ENCODE measurements at regions not wholly inside any gene's neighbourhood (a gene's known extent, or its start where the extent isn't known, plus 50 kb on each side); places are given as distances from the start of the nearest gene placed in this dataset.
A peak's percentile ranks its signal among the peaks of the same experiment; 100 is the strongest.

GRCh38 chr1:30290581-30290980, 432.8 kb downstream of the MATN1 start:
- Mint-ChIP-seq H3K27me3 (peaks cover 28 to 39% of the 10 kb centered on the region in 2 donors), H3K36me3 (no peaks in the 10 kb centered on the region), H3K4me3 (no peak overlapping the region), H3K27ac (no peak overlapping the region), H3K4me1 (peaks cover 0 to 3% of the 10 kb centered on the region in 2 donors), H3K9me3 (peaks cover 0 to 2% of the 10 kb centered on the region in 2 donors)
- DNase-seq: no peak
- ATAC-seq (replicated peaks): no peak

GRCh38 chr1:30287976-30288375, 435.4 kb downstream of the MATN1 start:
- no peaks in the 10 kb centered on the region for H3K9me3 Mint-ChIP-seq
- no peak overlapping the region for H3K27ac Mint-ChIP-seq
- peaks cover 0 to 3% of the 10 kb centered on the region in 2 donors for H3K4me1 Mint-ChIP-seq
- H3K4me3 Mint-ChIP-seq: no peak overlapping the region
- DNase-seq: no peak
- H3K27me3 Mint-ChIP-seq: peaks cover 28 to 36% of the 10 kb centered on the region in 2 donors
- no peaks in the 10 kb centered on the region for H3K36me3 Mint-ChIP-seq
- no peak for ATAC-seq (replicated peaks)

GRCh38 chr1:30286988-30287839, 436.2 kb downstream of the MATN1 start:
- peaks cover 0 to 3% of the 10 kb centered on the region in 2 donors for H3K4me1 Mint-ChIP-seq
- DNase-seq (no peak), ATAC-seq (replicated peaks) (peak; percentile 56 to 75)
- H3K9me3 Mint-ChIP-seq: no peaks in the 10 kb centered on the region
- H3K36me3 Mint-ChIP-seq: no peaks in the 10 kb centered on the region
- no peak overlapping the region for H3K27ac Mint-ChIP-seq
- peaks cover 28 to 33% of the 10 kb centered on the region in 2 donors for H3K27me3 Mint-ChIP-seq
- no peak overlapping the region for H3K4me3 Mint-ChIP-seq

- DNase-seq (no peak), ATAC-seq (replicated peaks) (peak in 1 of 2 donors; percentile 20)
- no peaks in the 10 kb centered on the region for H3K36me3 Mint-ChIP-seq
- H3K27ac Mint-ChIP-seq: no peak overlapping the region
- H3K4me1 Mint-ChIP-seq: peaks cover 0 to 3% of the 10 kb centered on the region in 2 donors
- no peak overlapping the region for H3K4me3 Mint-ChIP-seq
- peaks cover 25 to 29% of the 10 kb centered on the region in 2 donors for H3K27me3 Mint-ChIP-seq
- no peaks in the 10 kb centered on the region for H3K9me3 Mint-ChIP-seq
Observed at GRCh38 chr1:30286241-30286987, 437.0 kb downstream of the MATN1 start.

- Mint-ChIP-seq H3K27me3 (peaks cover 21% of the 10 kb centered on the region in 2 donors), H3K9me3 (no peaks in the 10 kb centered on the region), H3K36me3 (no peaks in the 10 kb centered on the region), H3K4me1 (peaks cover 0 to 3% of the 10 kb centered on the region in 2 donors), H3K27ac (no peak overlapping the region), H3K4me3 (no peak overlapping the region)
- ATAC-seq (replicated peaks) (no peak), DNase-seq (no peak)
Observed at GRCh38 chr1:30285501-30285932, 437.9 kb downstream of the MATN1 start.

- Mint-ChIP-seq H3K27ac (no peak overlapping the region), H3K36me3 (no peaks in the 10 kb centered on the region), H3K27me3 (peaks cover 18 to 20% of the 10 kb centered on the region in 2 donors), H3K4me1 (peaks cover 0 to 3% of the 10 kb centered on the region in 2 donors), H3K9me3 (no peaks in the 10 kb centered on the region), H3K4me3 (no peak overlapping the region)
- DNase-seq: no peak
- no peak for ATAC-seq (replicated peaks)
Observed at GRCh38 chr1:30284728-30285475, 438.5 kb downstream of the MATN1 start.

- H3K4me1 Mint-ChIP-seq: peaks cover 0 to 3% of the 10 kb centered on the region in 2 donors
- peaks cover 14 to 18% of the 10 kb centered on the region in 2 donors for H3K27me3 Mint-ChIP-seq
- H3K27ac Mint-ChIP-seq: no peak overlapping the region
- ATAC-seq (replicated peaks): no peak
- no peaks in the 10 kb centered on the region for H3K36me3 Mint-ChIP-seq
- H3K9me3 Mint-ChIP-seq: no peaks in the 10 kb centered on the region
- no peak for DNase-seq
- H3K4me3 Mint-ChIP-seq: no peak overlapping the region
Observed at GRCh38 chr1:30284226-30284625, 439.2 kb downstream of the MATN1 start.

- DNase-seq: no peak
- peaks cover 13 to 20% of the 10 kb centered on the region in 2 donors for H3K27me3 Mint-ChIP-seq
- H3K4me1 Mint-ChIP-seq: peaks cover 0 to 3% of the 10 kb centered on the region in 2 donors
- ATAC-seq (replicated peaks): peak in 1 of 2 donors; percentile 38
- no peaks in the 10 kb centered on the region for H3K36me3 Mint-ChIP-seq
- no peaks in the 10 kb centered on the region for H3K9me3 Mint-ChIP-seq
- H3K4me3 Mint-ChIP-seq: no peak overlapping the region
- H3K27ac Mint-ChIP-seq: no peak overlapping the region
Observed at GRCh38 chr1:30283199-30283962, 440.0 kb downstream of the MATN1 start.

GRCh38 chr1:30280572-30280971, 442.8 kb downstream of the MATN1 start:
- peaks cover 15 to 42% of the 10 kb centered on the region in 2 donors for H3K27me3 Mint-ChIP-seq
- no peak overlapping the region for H3K27ac Mint-ChIP-seq
- H3K4me1 Mint-ChIP-seq: no peaks in the 10 kb centered on the region
- no peak overlapping the region for H3K4me3 Mint-ChIP-seq
- ATAC-seq (replicated peaks): no peak
- no peaks in the 10 kb centered on the region for H3K36me3 Mint-ChIP-seq
- no peaks in the 10 kb centered on the region for H3K9me3 Mint-ChIP-seq
- no peak for DNase-seq

GRCh38 chr1:30277911-30278310, 445.5 kb downstream of the MATN1 start:
- DNase-seq: no peak
- ATAC-seq (replicated peaks): no peak
- H3K9me3 Mint-ChIP-seq: no peaks in the 10 kb centered on the region
- H3K36me3 Mint-ChIP-seq: no peaks in the 10 kb centered on the region
- peaks cover 21 to 41% of the 10 kb centered on the region in 2 donors for H3K27me3 Mint-ChIP-seq
- no peak overlapping the region for H3K27ac Mint-ChIP-seq
- no peaks in the 10 kb centered on the region for H3K4me1 Mint-ChIP-seq
- H3K4me3 Mint-ChIP-seq: no peak overlapping the region

- H3K4me3 Mint-ChIP-seq: no peak overlapping the region
- no peak overlapping the region for H3K27ac Mint-ChIP-seq
- no peaks in the 10 kb centered on the region for H3K4me1 Mint-ChIP-seq
- DNase-seq (no peak), ATAC-seq (replicated peaks) (no peak)
- no peaks in the 10 kb centered on the region for H3K9me3 Mint-ChIP-seq
- H3K36me3 Mint-ChIP-seq: no peaks in the 10 kb centered on the region
- H3K27me3 Mint-ChIP-seq: peaks cover 26 to 46% of the 10 kb centered on the region in 2 donors
Observed at GRCh38 chr1:30277415-30277814, 446.0 kb downstream of the MATN1 start.

- ATAC-seq (replicated peaks): no peak
- H3K27ac Mint-ChIP-seq: no peak overlapping the region
- H3K4me1 Mint-ChIP-seq: no peaks in the 10 kb centered on the region
Observed at GRCh38 chr1:30275926-30276764, 447.2 kb downstream of the MATN1 start.

More at GRCh38 chr1:30275926-30276764, 447.2 kb downstream of the MATN1 start:
- no peak overlapping the region for H3K4me3 Mint-ChIP-seq
- peaks cover 28 to 48% of the 10 kb centered on the region in 2 donors for H3K27me3 Mint-ChIP-seq
- H3K36me3 Mint-ChIP-seq: no peaks in the 10 kb centered on the region
- no peaks in the 10 kb centered on the region for H3K9me3 Mint-ChIP-seq
- DNase-seq: no peak
